K562 (cell line): ENCODE measurements at regions not wholly inside any gene's neighbourhood (a gene's known extent, or its start where the extent isn't known, plus 50 kb on each side); places are given as distances from the start of the nearest gene placed in this dataset.

Experiments
- ATAC-seq: fragments of 200-7000 bp; cut with Tn5 transposase; 3 replicates; pipeline ENCODE4 v1.9.1; 2020; ENCODE audit warnings: moderate library complexity
- BruUV-seq: library from RNA; stranded (reverse); fragments of 400-500 nt; replicated peaks from 2 replicates; lab custom pipeline; 2021; lab: Mats Ljungman, UMichigan
- CTCF ChIA-PET: fragments of 300-600 bp; formaldehyde crosslinking; extraction: SDS; loops from one replicate; lab custom pipeline; 2021; ENCODE audit warnings: low intra/inter-chr PET ratio; lab: Yijun Ruan, JAX
- POLR2A ChIA-PET: fragments of 300-600, 350-650 bp; sonication (Branson Sonifier 250); formaldehyde crosslinking; extraction: SDS; loops from one replicate; lab custom pipeline; 2021; ENCODE audit warnings: antibody characterized with exemption, inconsistent platforms; lab: Yijun Ruan, JAX
- DNase-seq, 4 experiments: peaks; one replicate each; pipeline versions ENCODE4 v3.0.0 to v3.0.0-alpha.2; 2011 to 2018; ENCODE audit warnings: low spot score in 3 of 4, mixed read lengths in 3 of 4; ENCODE audit errors: extremely low read depth in 1 of 4
- FAIRE-seq: peaks from 2 replicates; lab custom pipeline; 2011; peaks lifted over from hg19 to GRCh38; lab: Jason Lieb, UNC
- H2AFZ ChIP-seq: 2 replicates; pipeline ENCODE4 v1.6.0; 2011; ENCODE audit warnings: low read depth, low read length, control low read depth, inconsistent platforms
- H3K27ac ChIP-seq: fragments of 200-600 bp; 3 replicates; pipeline ENCODE4 v1.8.0; 2011; ENCODE audit warnings: low read depth, mild to moderate bottlenecking, control low read depth, inconsistent platforms, low read length, moderate library complexity, mixed read lengths; ENCODE audit errors: extremely low read depth
- H3K27me3 ChIP-seq, 2 experiments: fragments of 300-600 bp in 1 of 2; 2 replicates in 1 of 2; 3 replicates in 1 of 2; pipeline versions ENCODE4 v1.6.0 to v1.8.0; 2011; ENCODE audit warnings: inconsistent platforms in 2 of 2, low read length in 2 of 2, mild to moderate bottlenecking in 1 of 2, mixed read lengths in 1 of 2, moderate library complexity in 1 of 2; ENCODE audit not compliant: control insufficient read depth in 2 of 2, insufficient read depth in 2 of 2
- H3K36me3 ChIP-seq: fragments of 300-600 bp; 3 replicates; pipeline ENCODE4 v1.8.0; 2011; ENCODE audit warnings: mild to moderate bottlenecking, low read length, inconsistent platforms; ENCODE audit not compliant: control insufficient read depth, insufficient read depth
- H3K4me1 ChIP-seq, 2 experiments: fragments of 200-600 bp in 1 of 2; replicated peaks in 1 of 2; 2 replicates in 1 of 2; 3 replicates in 1 of 2; pipeline versions ENCODE4 v1.5.1 to v1.8.0; 2011; ENCODE audit warnings: inconsistent platforms in 2 of 2, low read length in 2 of 2, mild to moderate bottlenecking in 1 of 2, mixed read lengths in 1 of 2, moderate library complexity in 1 of 2; ENCODE audit not compliant: control insufficient read depth in 2 of 2, insufficient read depth in 2 of 2
- H3K4me2 ChIP-seq: 2 replicates; pipeline ENCODE4 v1.6.1; 2011; ENCODE audit warnings: low read length, control low read depth, inconsistent platforms, mixed read lengths; ENCODE audit not compliant: insufficient read depth
- H3K4me3 ChIP-seq: fragments of 200-600 bp; sonication (generic), shearing (Covaris generic); 2 replicates; pipeline ENCODE4 v1.5.1; 2016; ENCODE audit warnings: control low read depth, inconsistent platforms
- H3K79me2 ChIP-seq: fragments of 200-600 bp; 3 replicates; pipeline ENCODE4 v1.8.0; 2011; ENCODE audit warnings: low read length, inconsistent platforms; ENCODE audit not compliant: control insufficient read depth, insufficient read depth
- H3K9ac ChIP-seq, 2 experiments: 2 replicates each; pipeline versions ENCODE4 v1.6.0 to v1.6.1; 2011; ENCODE audit warnings: low read depth in 2 of 2, low read length in 2 of 2, control low read depth in 1 of 2, inconsistent platforms in 1 of 2, mild to moderate bottlenecking in 1 of 2, mixed read lengths in 1 of 2; ENCODE audit not compliant: insufficient read depth in 1 of 2
- H3K9me1 ChIP-seq: one replicate; pipeline ENCODE4 v1.6.0; 2011; ENCODE audit warnings: inconsistent platforms, mild to moderate bottlenecking, low read length, moderate library complexity; ENCODE audit not compliant: control insufficient read depth, insufficient read depth
- H3K9me3 ChIP-seq: replicated peaks from 2 replicates; pipeline ENCODE4 v1.5.1; 2011; ENCODE audit warnings: low read depth, low read length, inconsistent platforms; ENCODE audit not compliant: control insufficient read depth, insufficient read depth
- H4K20me1 ChIP-seq: replicated peaks from 2 replicates; pipeline ENCODE4 v1.6.1; 2011; ENCODE audit warnings: low read length, inconsistent platforms, mixed read lengths; ENCODE audit not compliant: control insufficient read depth, insufficient read depth
- ARHGAP35 ChIP-seq: fragments of 450-650 bp; IDR thresholded peaks from 2 replicates; pipeline ENCODE4 v1.6.1; 2018; ENCODE audit not compliant: partially characterized antibody
- COPS2 ChIP-seq: fragments of 450-650 bp; conservative IDR thresholded peaks from 2 replicates; pipeline ENCODE4 v1.6.1; 2016; ENCODE audit warnings: mild to moderate bottlenecking, moderate library complexity
- CSDE1 ChIP-seq, 2 experiments: fragments of 450-650 bp; IDR thresholded peaks; 2 replicates each; pipeline ENCODE4 v1.6.1; 2016; ENCODE audit warnings: mild to moderate bottlenecking in 1 of 2
- ESRRA ChIP-seq: fragments of 450-650 bp; IDR thresholded peaks from 2 replicates; pipeline ENCODE4 v1.6.1; 2014; ENCODE audit warnings: low read depth, mild to moderate bottlenecking, moderate library complexity, borderline replicate concordance
- ETV1 ChIP-seq: fragments of 450-650 bp; conservative IDR thresholded peaks from 2 replicates; pipeline ENCODE4 v1.6.1; 2016; ENCODE audit warnings: missing genetic modification characterization, control low read depth, low read depth, missing compliant biosample characterization
- KHSRP ChIP-seq: fragments of 450-650 bp; IDR thresholded peaks from 2 replicates; pipeline ENCODE4 v1.6.1; 2017
- MEIS2 ChIP-seq: fragments of 450-650 bp; IDR thresholded peaks from 2 replicates; pipeline ENCODE4 v1.6.1; 2014; ENCODE audit warnings: mild to moderate bottlenecking; ENCODE audit not compliant: partially characterized antibody
- OTX1 ChIP-seq: fragments of 450-650 bp; formaldehyde crosslinking; IDR thresholded peaks from 2 replicates; pipeline ENCODE4 v1.4.0; 2022; ENCODE audit warnings: mild to moderate bottlenecking
- POLR3A ChIP-seq: IDR thresholded peaks from 2 replicates; pipeline ENCODE4 v1.6.1; 2011; ENCODE audit warnings: borderline replicate concordance, mild to moderate bottlenecking, moderate library complexity; ENCODE audit not compliant: insufficient read length, insufficient read depth; ENCODE audit errors: extremely low read depth
- PTBP1 ChIP-seq: fragments of 200-400 bp; formaldehyde crosslinking; IDR thresholded peaks from 2 replicates; pipeline ENCODE4 v1.6.1; 2017; ENCODE audit warnings: low read depth, low read length
- TAF1 ChIP-seq: IDR thresholded peaks from 2 replicates; pipeline ENCODE4 v1.6.1; 2011; ENCODE audit warnings: mild to moderate bottlenecking, low read length, moderate library complexity; ENCODE audit not compliant: insufficient read depth, control insufficient read depth, severe bottlenecking; ENCODE audit errors: extremely low read depth
- TGIF2 ChIP-seq: sonication (generic); formaldehyde crosslinking; IDR thresholded peaks from 2 replicates; pipeline ENCODE4 v1.8.1; 2022; ENCODE audit warnings: mild to moderate bottlenecking, missing genetic modification reagents, moderate library complexity
- ZNF134 ChIP-seq: fragments of 250-450 bp; sonication (Bioruptor Pico); conservative IDR thresholded peaks from 2 replicates; pipeline ENCODE4 v1.4.0; 2020
- ZNF174 ChIP-seq: fragments of 250-450 bp; sonication (Bioruptor Pico); IDR thresholded peaks from 2 replicates; pipeline ENCODE4 v1.4.0; 2020; ENCODE audit warnings: mild to moderate bottlenecking
- ZNF217 ChIP-seq: sonication (generic); formaldehyde crosslinking; IDR thresholded peaks from 2 replicates; pipeline ENCODE4 v1.8.0; 2022; ENCODE audit warnings: mild to moderate bottlenecking, missing genetic modification reagents
- ZNF586 ChIP-seq: fragments of 450-650 bp; formaldehyde crosslinking; conservative IDR thresholded peaks from 2 replicates; pipeline ENCODE4 v1.4.0; 2020; ENCODE audit warnings: mild to moderate bottlenecking, moderate library complexity
- WGBS: fragments of 100-300 bp; shearing (Covaris generic); methylation state at CpG from one replicate; pipeline ENCODE4 v1.1.6; 2016; ENCODE audit warnings: low coverage, mixed read lengths; ENCODE audit not compliant: insufficient coverage; ENCODE audit errors: missing lambda C conversion rate; 5-methylcytosine and 5-hydroxymethylcytosine counted together
- in situ Hi-C: fragments of 300-500 bp; cut with MboI; formaldehyde crosslinking; loops from 4 replicates; pipeline ENCODE4 v1.15.0; 2018; ENCODE audit warnings: inconsistent platforms, mixed read lengths
- intact Hi-C: fragments of 100-400 bp; cut with micrococcal nuclease; formaldehyde crosslinking; loops from 2 replicates; pipeline ENCODE4 v1.14.2; 2022
- TF ChIP-seq, protein P1 (sequence below): fragments of 450-650 bp; IDR thresholded peaks from 2 replicates; pipeline ENCODE4 v1.7.1; 2018; ENCODE audit warnings: mild to moderate bottlenecking, low read depth; ENCODE audit not compliant: partially characterized antibody
- TF ChIP-seq, protein P2 (sequence below): fragments of 250-450 bp; sonication (Bioruptor Pico); IDR thresholded peaks from 2 replicates; pipeline ENCODE4 v1.5.0; 2022; ENCODE audit warnings: mild to moderate bottlenecking
- TF ChIP-seq, protein P3 (sequence below): sonication (generic); formaldehyde crosslinking; IDR thresholded peaks from 2 replicates; pipeline ENCODE4 v1.8.0; 2022; ENCODE audit warnings: mild to moderate bottlenecking, missing genetic modification reagents

DNA sequence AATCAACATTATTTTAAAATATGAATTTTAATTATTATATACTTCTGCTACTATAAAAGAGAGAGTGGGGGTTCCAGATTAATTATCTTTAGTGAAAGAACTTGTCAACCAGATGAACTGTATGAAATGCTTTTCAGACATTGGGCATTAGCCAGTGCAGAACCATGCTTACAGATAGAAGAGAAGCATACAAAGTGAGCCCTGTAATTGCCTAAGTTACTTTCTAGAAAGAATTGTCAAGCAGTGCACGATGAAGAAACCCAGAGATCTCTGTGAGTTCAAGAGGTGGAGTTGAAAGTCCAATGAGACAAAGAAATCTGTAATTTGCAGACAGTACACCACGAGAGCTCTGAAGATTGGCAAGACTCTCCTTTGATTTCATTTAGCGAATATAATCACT, 166.7 kb downstream of the CDC14C start:
- H3K4me1 ChIP-seq = no peaks in the 10 kb centered on the region
- ChIA-PET CTCF (no interaction called here), POLR2A (no interaction called here)
- intact Hi-C loops = no loop called here
- H3K4me2 ChIP-seq = no peak overlapping the region
- no TSS peak for BruUV-seq
- in situ Hi-C loops = no loop called here
- WGBS = 3% methylated on average over 3 of the region's 3 CpGs
- no peak overlapping the region for H3K27ac ChIP-seq
- H3K27me3 ChIP-seq = no peaks in the 10 kb centered on the region
- H3K4me3 ChIP-seq = no peak overlapping the region
- no peaks in the 10 kb centered on the region for H3K79me2 ChIP-seq
- no peak for FAIRE-seq
- H3K9ac ChIP-seq = no peak overlapping the region
- ATAC-seq = no peak
- no peaks in the 10 kb centered on the region for H4K20me1 ChIP-seq
- H3K9me3 ChIP-seq = no peaks in the 10 kb centered on the region
- no peak overlapping the region for H2AFZ ChIP-seq
- no peaks in the 10 kb centered on the region for H3K9me1 ChIP-seq
- H3K36me3 ChIP-seq = no peaks in the 10 kb centered on the region
- DNase-seq = no peak
- TF ChIP-seq COPS2 = no peak
- TF ChIP-seq ZNF586 (CRISPR knock-in tag) = no peak
- no peak for TF ChIP-seq POLR3A
- TF ChIP-seq MEIS2 = no peak
- TF ChIP-seq KHSRP = no peak
- TF ChIP-seq, protein P1, sequence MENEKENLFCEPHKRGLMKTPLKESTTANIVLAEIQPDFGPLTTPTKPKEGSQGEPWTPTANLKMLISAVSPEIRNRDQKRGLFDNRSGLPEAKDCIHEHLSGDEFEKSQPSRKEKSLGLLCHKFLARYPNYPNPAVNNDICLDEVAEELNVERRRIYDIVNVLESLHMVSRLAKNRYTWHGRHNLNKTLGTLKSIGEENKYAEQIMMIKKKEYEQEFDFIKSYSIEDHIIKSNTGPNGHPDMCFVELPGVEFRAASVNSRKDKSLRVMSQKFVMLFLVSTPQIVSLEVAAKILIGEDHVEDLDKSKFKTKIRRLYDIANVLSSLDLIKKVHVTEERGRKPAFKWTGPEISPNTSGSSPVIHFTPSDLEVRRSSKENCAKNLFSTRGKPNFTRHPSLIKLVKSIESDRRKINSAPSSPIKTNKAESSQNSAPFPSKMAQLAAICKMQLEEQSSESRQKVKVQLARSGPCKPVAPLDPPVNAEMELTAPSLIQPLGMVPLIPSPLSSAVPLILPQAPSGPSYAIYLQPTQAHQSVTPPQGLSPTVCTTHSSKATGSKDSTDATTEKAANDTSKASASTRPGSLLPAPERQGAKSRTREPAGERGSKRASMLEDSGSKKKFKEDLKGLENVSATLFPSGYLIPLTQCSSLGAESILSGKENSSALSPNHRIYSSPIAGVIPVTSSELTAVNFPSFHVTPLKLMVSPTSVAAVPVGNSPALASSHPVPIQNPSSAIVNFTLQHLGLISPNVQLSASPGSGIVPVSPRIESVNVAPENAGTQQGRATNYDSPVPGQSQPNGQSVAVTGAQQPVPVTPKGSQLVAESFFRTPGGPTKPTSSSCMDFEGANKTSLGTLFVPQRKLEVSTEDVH = no peak
- no peak for TF ChIP-seq ETV1
- TF ChIP-seq TAF1 = no peak
- no peak for TF ChIP-seq CSDE1 (IDR thresholded peaks at IDR 0.05)
- TF ChIP-seq ESRRA = no peak
- TF ChIP-seq TGIF2 = no peak
- TF ChIP-seq, protein P2, sequence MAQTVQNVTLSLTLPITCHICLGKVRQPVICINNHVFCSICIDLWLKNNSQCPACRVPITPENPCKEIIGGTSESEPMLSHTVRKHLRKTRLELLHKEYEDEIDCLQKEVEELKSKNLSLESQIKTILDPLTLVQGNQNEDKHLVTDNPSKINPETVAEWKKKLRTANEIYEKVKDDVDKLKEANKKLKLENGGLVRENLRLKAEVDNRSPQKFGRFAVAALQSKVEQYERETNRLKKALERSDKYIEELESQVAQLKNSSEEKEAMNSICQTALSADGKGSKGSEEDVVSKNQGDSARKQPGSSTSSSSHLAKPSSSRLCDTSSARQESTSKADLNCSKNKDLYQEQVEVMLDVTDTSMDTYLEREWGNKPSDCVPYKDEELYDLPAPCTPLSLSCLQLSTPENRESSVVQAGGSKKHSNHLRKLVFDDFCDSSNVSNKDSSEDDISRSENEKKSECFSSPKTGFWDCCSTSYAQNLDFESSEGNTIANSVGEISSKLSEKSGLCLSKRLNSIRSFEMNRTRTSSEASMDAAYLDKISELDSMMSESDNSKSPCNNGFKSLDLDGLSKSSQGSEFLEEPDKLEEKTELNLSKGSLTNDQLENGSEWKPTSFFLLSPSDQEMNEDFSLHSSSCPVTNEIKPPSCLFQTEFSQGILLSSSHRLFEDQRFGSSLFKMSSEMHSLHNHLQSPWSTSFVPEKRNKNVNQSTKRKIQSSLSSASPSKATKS (CRISPR knock-in tag) = no peak
- TF ChIP-seq ARHGAP35 = no peak
- TF ChIP-seq ZNF134 (CRISPR knock-in tag) = no peak
- no peak for TF ChIP-seq ZNF217 (CRISPR knock-in tag)
- TF ChIP-seq, protein P3, sequence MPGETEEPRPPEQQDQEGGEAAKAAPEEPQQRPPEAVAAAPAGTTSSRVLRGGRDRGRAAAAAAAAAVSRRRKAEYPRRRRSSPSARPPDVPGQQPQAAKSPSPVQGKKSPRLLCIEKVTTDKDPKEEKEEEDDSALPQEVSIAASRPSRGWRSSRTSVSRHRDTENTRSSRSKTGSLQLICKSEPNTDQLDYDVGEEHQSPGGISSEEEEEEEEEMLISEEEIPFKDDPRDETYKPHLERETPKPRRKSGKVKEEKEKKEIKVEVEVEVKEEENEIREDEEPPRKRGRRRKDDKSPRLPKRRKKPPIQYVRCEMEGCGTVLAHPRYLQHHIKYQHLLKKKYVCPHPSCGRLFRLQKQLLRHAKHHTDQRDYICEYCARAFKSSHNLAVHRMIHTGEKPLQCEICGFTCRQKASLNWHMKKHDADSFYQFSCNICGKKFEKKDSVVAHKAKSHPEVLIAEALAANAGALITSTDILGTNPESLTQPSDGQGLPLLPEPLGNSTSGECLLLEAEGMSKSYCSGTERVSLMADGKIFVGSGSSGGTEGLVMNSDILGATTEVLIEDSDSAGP (CRISPR knock-in tag) = no peak
- no peak for TF ChIP-seq PTBP1
- TF ChIP-seq ZNF174 (CRISPR knock-in tag) = no peak
- no peak for TF ChIP-seq OTX1 (CRISPR knock-in tag)
